ENCODE measurements at regions not wholly inside any gene's neighbourhood (a gene's known extent, or its start where the extent isn't known, plus 50 kb on each side); places are given as distances from the start of the nearest gene placed in this dataset.

DNA sequence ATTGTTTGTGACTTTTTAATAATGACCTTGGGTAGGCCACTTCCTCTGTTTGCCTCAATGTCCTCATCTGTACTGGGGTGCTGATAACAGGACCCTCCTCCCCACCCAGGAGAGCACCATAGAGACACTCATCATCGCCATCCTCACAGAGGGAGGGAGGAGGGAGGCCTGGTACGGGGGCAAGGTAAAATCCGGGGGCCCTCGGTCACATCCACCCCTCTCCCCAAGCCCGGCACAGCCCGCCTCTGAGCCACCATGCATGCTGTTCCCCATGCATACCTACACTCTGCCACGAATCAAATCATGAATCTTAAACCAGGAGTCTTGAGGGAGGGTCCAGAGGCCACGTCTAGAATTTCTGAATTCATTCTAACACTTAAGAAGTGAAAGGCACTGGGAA is 74.9 kb upstream of the IQSEC1 start:
- TF ChIP-seq, protein P1, sequence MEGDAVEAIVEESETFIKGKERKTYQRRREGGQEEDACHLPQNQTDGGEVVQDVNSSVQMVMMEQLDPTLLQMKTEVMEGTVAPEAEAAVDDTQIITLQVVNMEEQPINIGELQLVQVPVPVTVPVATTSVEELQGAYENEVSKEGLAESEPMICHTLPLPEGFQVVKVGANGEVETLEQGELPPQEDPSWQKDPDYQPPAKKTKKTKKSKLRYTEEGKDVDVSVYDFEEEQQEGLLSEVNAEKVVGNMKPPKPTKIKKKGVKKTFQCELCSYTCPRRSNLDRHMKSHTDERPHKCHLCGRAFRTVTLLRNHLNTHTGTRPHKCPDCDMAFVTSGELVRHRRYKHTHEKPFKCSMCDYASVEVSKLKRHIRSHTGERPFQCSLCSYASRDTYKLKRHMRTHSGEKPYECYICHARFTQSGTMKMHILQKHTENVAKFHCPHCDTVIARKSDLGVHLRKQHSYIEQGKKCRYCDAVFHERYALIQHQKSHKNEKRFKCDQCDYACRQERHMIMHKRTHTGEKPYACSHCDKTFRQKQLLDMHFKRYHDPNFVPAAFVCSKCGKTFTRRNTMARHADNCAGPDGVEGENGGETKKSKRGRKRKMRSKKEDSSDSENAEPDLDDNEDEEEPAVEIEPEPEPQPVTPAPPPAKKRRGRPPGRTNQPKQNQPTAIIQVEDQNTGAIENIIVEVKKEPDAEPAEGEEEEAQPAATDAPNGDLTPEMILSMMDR (IDR thresholded peaks at IDR 0.05 in 2 of 3, conservative IDR thresholded peaks at IDR 0.05 in 1 of 3; ENCODE audit: control insufficient read depth in 2 of 3, extremely low read depth in 1 of 3, insufficient read depth in 1 of 3, low read depth in 3 of 3, low read length in 3 of 3) = no peak
- TF ChIP-seq, protein P2, sequence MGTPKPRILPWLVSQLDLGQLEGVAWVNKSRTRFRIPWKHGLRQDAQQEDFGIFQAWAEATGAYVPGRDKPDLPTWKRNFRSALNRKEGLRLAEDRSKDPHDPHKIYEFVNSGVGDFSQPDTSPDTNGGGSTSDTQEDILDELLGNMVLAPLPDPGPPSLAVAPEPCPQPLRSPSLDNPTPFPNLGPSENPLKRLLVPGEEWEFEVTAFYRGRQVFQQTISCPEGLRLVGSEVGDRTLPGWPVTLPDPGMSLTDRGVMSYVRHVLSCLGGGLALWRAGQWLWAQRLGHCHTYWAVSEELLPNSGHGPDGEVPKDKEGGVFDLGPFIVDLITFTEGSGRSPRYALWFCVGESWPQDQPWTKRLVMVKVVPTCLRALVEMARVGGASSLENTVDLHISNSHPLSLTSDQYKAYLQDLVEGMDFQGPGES (IDR thresholded peaks at IDR 0.05) = no peak
- TF ChIP-seq JUND (IDR thresholded peaks at IDR 0.05; ENCODE audit: low read depth, low read length) (no peak), GABPA (IDR thresholded peaks at IDR 0.05; ENCODE audit: low read depth) (no peak), ETV6 (conservative IDR thresholded peaks at IDR 0.05 in 1 of 2, IDR thresholded peaks at IDR 0.05 in 1 of 2; ENCODE audit: borderline replicate concordance in 1 of 2, low read depth in 1 of 2) (no peak), POLR2AphosphoS5 (IDR thresholded peaks at IDR 0.05; ENCODE audit: low read length) (no peak), KLF5 (IDR thresholded peaks at IDR 0.05; ENCODE audit: partially characterized antibody) (no peak), POLR2A (IDR thresholded peaks at IDR 0.05; ENCODE audit: low read depth, low read length) (no peak), HDAC2 (IDR thresholded peaks at IDR 0.05) (no peak)
- TF ChIP-seq, protein P3, sequence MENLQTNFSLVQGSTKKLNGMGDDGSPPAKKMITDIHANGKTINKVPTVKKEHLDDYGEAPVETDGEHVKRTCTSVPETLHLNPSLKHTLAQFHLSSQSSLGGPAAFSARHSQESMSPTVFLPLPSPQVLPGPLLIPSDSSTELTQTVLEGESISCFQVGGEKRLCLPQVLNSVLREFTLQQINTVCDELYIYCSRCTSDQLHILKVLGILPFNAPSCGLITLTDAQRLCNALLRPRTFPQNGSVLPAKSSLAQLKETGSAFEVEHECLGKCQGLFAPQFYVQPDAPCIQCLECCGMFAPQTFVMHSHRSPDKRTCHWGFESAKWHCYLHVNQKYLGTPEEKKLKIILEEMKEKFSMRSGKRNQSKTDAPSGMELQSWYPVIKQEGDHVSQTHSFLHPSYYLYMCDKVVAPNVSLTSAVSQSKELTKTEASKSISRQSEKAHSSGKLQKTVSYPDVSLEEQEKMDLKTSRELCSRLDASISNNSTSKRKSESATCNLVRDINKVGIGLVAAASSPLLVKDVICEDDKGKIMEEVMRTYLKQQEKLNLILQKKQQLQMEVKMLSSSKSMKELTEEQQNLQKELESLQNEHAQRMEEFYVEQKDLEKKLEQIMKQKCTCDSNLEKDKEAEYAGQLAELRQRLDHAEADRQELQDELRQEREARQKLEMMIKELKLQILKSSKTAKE (IDR thresholded peaks at IDR 0.05; ENCODE audit: low read depth, poor library complexity, severe bottlenecking) = no peak
